ENCODE measurements at regions not wholly inside any gene's neighbourhood (a gene's known extent, or its start where the extent isn't known, plus 50 kb on each side); places are given as distances from the start of the nearest gene placed in this dataset.

- TF ChIP-seq CTCF (IDR thresholded peaks at IDR 0.05; ENCODE audit: poor library complexity): no peak
- no peak for TF ChIP-seq EZH2 (IDR thresholded peaks at IDR 0.05; ENCODE audit: borderline replicate concordance)
- TF ChIP-seq EZH2phosphoT487 (IDR thresholded peaks at IDR 0.05; ENCODE audit: low read depth, severe bottlenecking, unreplicated experiment): no peak
Measured at GRCh38 chr4:41396869-41397268, 140.1 kb downstream of the UCHL1 start.
